ENCODE measurements at regions not wholly inside any gene's neighbourhood (a gene's known extent, or its start where the extent isn't known, plus 50 kb on each side); places are given as distances from the start of the nearest gene placed in this dataset.

DNA sequence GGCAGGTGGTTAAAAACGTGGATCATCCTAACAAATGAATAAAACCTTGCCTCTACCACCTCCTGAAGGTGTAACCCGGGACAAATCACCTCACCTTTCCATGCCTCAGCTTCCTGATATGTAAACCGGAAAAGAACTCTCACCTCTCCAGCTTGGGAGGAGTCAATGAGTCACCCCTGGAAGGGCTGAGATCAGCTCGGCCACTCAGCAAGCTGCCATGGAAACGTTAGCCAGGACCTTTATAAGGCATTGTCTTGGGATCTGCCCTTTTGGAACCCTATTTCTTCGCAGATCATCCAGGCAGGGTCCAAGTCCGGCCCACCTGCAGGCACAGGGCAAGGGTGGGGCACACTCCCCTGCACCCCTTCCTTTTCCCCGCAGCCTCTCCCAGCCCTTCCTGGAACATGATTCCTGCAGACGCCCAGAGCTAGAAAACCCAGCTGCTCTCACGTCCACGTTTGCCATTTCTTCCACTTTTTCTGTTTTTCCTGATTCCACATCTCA lies 81.6 kb upstream of the PFKP start:
- intact Hi-C loops (cut with DNase I) = no loop called here
- no peak for ATAC-seq
- no peak for TF ChIP-seq CTCF (IDR thresholded peaks at IDR 0.05)

GRCh38 chr10:2984682-2985081 lies 82.7 kb upstream of the PFKP start:
- 68 to 73% (median 70%) methylated on average over 10 of the region's 10 CpGs for WGBS, 3 donors
- no peak for TF ChIP-seq CTCF (IDR thresholded peaks at IDR 0.05)
- no peaks in the 10 kb centered on the region for H3K9me3 ChIP-seq
- no peak for DNase-seq
- intact Hi-C loops (cut with DNase I) = no loop called here
- H3K27ac ChIP-seq = no peak overlapping the region
- H3K4me3 ChIP-seq = no peak overlapping the region
- H3K4me1 ChIP-seq = no peaks in the 10 kb centered on the region
- peaks cover 0 to 19% (median 12%) of the 10 kb centered on the region in 3 donors for H3K27me3 ChIP-seq (ENCODE audit: insufficient read depth in 3 of 3, low read length in 2 of 3)
- no peaks in the 10 kb centered on the region for H3K36me3 ChIP-seq (ENCODE audit: insufficient read depth in 1 of 2, low read depth in 1 of 2)
- no peak for ATAC-seq

More for the DNA sequence above, 81.6 kb upstream of the PFKP start:
- Histone ChIP-seq H3K4me1 (no peaks in the 10 kb centered on the region), H3K27me3 (ENCODE audit: insufficient read depth in 3 of 3, low read length in 2 of 3) (peaks cover 0 to 19% (median 14%) of the 10 kb centered on the region in 3 donors), H3K36me3 (ENCODE audit: insufficient read depth in 1 of 2, low read depth in 1 of 2) (no peaks in the 10 kb centered on the region), H3K4me3 (no peak overlapping the region), H3K27ac (no peak overlapping the region), H3K9me3 (no peaks in the 10 kb centered on the region)
- WGBS, 3 donors = 20 to 32% (median 21%) methylated on average over 11 of the region's 11 CpGs
- DNase-seq = no peak

GRCh38 chr10:2982146-2982545 lies 85.2 kb upstream of the PFKP start:
- no peak for ATAC-seq
- WGBS, 3 donors = 75 to 79% (median 77%) methylated on average over 7 of the region's 7 CpGs
- Histone ChIP-seq H3K4me1 (no peaks in the 10 kb centered on the region), H3K27me3 (ENCODE audit: insufficient read depth in 3 of 3, low read length in 2 of 3) (peaks cover 0 to 19% (median 5%) of the 10 kb centered on the region in 3 donors), H3K36me3 (ENCODE audit: insufficient read depth in 1 of 2, low read depth in 1 of 2) (no peaks in the 10 kb centered on the region), H3K9me3 (no peaks in the 10 kb centered on the region), H3K27ac (no peak overlapping the region), H3K4me3 (no peak overlapping the region)
- TF ChIP-seq CTCF (IDR thresholded peaks at IDR 0.05) = no peak
- intact Hi-C loops (cut with DNase I) = no loop called here
- no peak for DNase-seq

DNA sequence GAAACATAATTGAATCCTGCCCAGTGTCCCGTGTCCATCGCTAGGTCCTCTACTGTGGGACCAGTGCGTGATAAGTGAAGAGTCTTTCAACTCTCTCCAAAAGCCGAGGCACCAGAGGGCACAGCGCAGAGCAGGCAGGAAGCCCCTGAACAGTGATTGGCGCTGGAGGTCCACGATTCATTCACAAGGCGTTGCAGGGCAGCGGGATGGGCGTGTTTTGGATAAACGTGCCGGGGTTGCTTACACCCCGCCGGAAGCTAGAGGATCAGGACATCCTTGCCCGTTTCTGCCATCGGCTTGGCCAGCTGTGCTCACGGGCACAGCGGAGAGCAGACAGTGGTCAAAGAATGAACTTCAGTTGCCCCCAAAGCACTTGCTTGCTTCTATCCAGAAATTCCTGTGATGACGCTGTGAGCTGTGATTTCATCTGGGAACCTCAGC lies 86.0 kb upstream of the PFKP start:
- Histone ChIP-seq H3K9me3 (no peaks in the 10 kb centered on the region), H3K27me3 (ENCODE audit: insufficient read depth in 3 of 3, low read length in 2 of 3) (peaks cover 0 to 13% (median 2%) of the 10 kb centered on the region in 3 donors), H3K27ac (no peak overlapping the region), H3K36me3 (ENCODE audit: insufficient read depth in 1 of 2, low read depth in 1 of 2) (no peaks in the 10 kb centered on the region), H3K4me1 (no peaks in the 10 kb centered on the region), H3K4me3 (no peak overlapping the region)
- DNase-seq (no peak), ATAC-seq (no peak)
- intact Hi-C loops (cut with DNase I) = no loop called here
- WGBS, 3 donors = 78 to 80% (median 79%) methylated on average over 19 of the region's 19 CpGs
- no peak for TF ChIP-seq CTCF (IDR thresholded peaks at IDR 0.05)

GRCh38 chr10:2980791-2981360 lies 86.5 kb upstream of the PFKP start:
- Histone ChIP-seq H3K36me3 (ENCODE audit: insufficient read depth in 1 of 2, low read depth in 1 of 2) (no peaks in the 10 kb centered on the region), H3K27me3 (ENCODE audit: insufficient read depth in 3 of 3, low read length in 2 of 3) (peaks cover 0 to 8% (median 2%) of the 10 kb centered on the region in 3 donors), H3K4me1 (no peaks in the 10 kb centered on the region), H3K27ac (no peak overlapping the region), H3K9me3 (no peaks in the 10 kb centered on the region), H3K4me3 (no peak overlapping the region)
- DNase-seq (no peak), ATAC-seq (no peak)
- no peak for TF ChIP-seq CTCF (IDR thresholded peaks at IDR 0.05)
- 76 to 87% (median 81%) methylated on average over 10 of the region's 10 CpGs for WGBS, 3 donors
- intact Hi-C loops (cut with DNase I) = no loop called here
